CD14-positive monocyte (primary cell): ENCODE measurements at regions not wholly inside any gene's neighbourhood (a gene's known extent, or its start where the extent isn't known, plus 50 kb on each side); places are given as distances from the start of the nearest gene placed in this dataset.

Experiments used
- DNase-seq, 3 donors: peaks; one replicate each; pipeline ENCODE4 v3.0.0-alpha.2; 2011 to 2022
- H2AFZ ChIP-seq: 2 replicates; pipeline ENCODE4 v1.6.0; 2012; ENCODE audit warnings: mild to moderate bottlenecking, low read depth, low read length, inconsistent platforms; ENCODE audit not compliant: insufficient read depth, poor library complexity, severe bottlenecking
- H3K27ac ChIP-seq, 2 donors: 1 replicate in 1 of 2; 2 replicates in 1 of 2; pipeline ENCODE4 v1.5.1; 2012 to 2013; ENCODE audit warnings: low read length in 2 of 2, control low read depth in 1 of 2, inconsistent platforms in 1 of 2, low read depth in 1 of 2, mild to moderate bottlenecking in 1 of 2
- H3K27me3 ChIP-seq, 2 donors: one replicate each; pipeline versions ENCODE4 v1.6.0 to v1.6.1; 2011 to 2013; ENCODE audit warnings: low read length in 2 of 2; ENCODE audit not compliant: control insufficient read depth in 2 of 2, insufficient read depth in 2 of 2
- H3K36me3 ChIP-seq, 2 donors: replicated peaks in 1 of 2; 1 replicate in 1 of 2; 2 replicates in 1 of 2; pipeline versions ENCODE4 v1.5.1 to v1.6.1; 2012 to 2013; ENCODE audit warnings: low read length in 2 of 2, control low read depth in 1 of 2, inconsistent platforms in 1 of 2, mild to moderate bottlenecking in 1 of 2; ENCODE audit not compliant: insufficient read depth in 2 of 2, control insufficient read depth in 1 of 2
- H3K4me1 ChIP-seq, 2 donors: 1 replicate in 1 of 2; 2 replicates in 1 of 2; pipeline versions ENCODE4 v1.5.1 to v1.6.1; 2012 to 2013; ENCODE audit warnings: low read length in 2 of 2, control low read depth in 1 of 2, inconsistent platforms in 1 of 2, mild to moderate bottlenecking in 1 of 2, moderate library complexity in 1 of 2; ENCODE audit not compliant: insufficient read depth in 2 of 2, control insufficient read depth in 1 of 2
- H3K4me2 ChIP-seq: replicated peaks from 2 replicates; pipeline ENCODE3; 2012; ENCODE audit warnings: low read length, moderate library complexity, mild to moderate bottlenecking; ENCODE audit not compliant: poor library complexity, severe bottlenecking; ENCODE audit errors: extremely low read depth
- H3K4me3 ChIP-seq, 3 experiments: fragments of 200-600 bp in 1 of 3; sonication (generic) in 1 of 3; replicated peaks in 1 of 3; 1 replicate in 2 of 3; 2 replicates in 1 of 3; pipeline ENCODE4 v1.5.1; 2011 to 2013; ENCODE audit warnings: low read length in 3 of 3, mild to moderate bottlenecking in 3 of 3, control low read depth in 2 of 3, low read depth in 2 of 3, inconsistent platforms in 1 of 3, moderate library complexity in 1 of 3
- H3K79me2 ChIP-seq: 2 replicates; pipeline ENCODE4 v1.6.0; 2012; ENCODE audit warnings: mild to moderate bottlenecking, control low read depth, inconsistent platforms, low read length, moderate library complexity; ENCODE audit not compliant: insufficient read depth
- H3K9ac ChIP-seq: 2 replicates; pipeline ENCODE4 v1.6.0; 2017; ENCODE audit warnings: low read length, mild to moderate bottlenecking; ENCODE audit not compliant: insufficient read depth, poor library complexity, severe bottlenecking
- H3K9me3 ChIP-seq, 2 donors: replicated peaks in 1 of 2; 1 replicate in 1 of 2; 2 replicates in 1 of 2; pipeline versions ENCODE4 v1.5.1 to v1.6.1; 2012 to 2013; ENCODE audit warnings: low read length in 2 of 2, control low read depth in 1 of 2; ENCODE audit not compliant: control insufficient read depth in 1 of 2, insufficient read depth in 1 of 2
- H4K20me1 ChIP-seq: 2 replicates; pipeline ENCODE4 v1.6.0; 2012; ENCODE audit warnings: mild to moderate bottlenecking, low read length, control low read depth, moderate library complexity; ENCODE audit not compliant: insufficient read depth
- H3K27ac Mint-ChIP-seq, 7 donors: one replicate each; pipeline ENCODE4 v1.8.0; 2020; ENCODE audit warnings: mild to moderate bottlenecking in 7 of 7, mixed read lengths in 7 of 7, moderate library complexity in 6 of 7, inconsistent platforms in 2 of 7
- H3K27me3 Mint-ChIP-seq, 3 donors: one replicate each; pipeline ENCODE4 v1.8.0; 2021 to 2022; ENCODE audit warnings: low read depth in 3 of 3, mild to moderate bottlenecking in 3 of 3, mixed read lengths in 3 of 3, moderate library complexity in 3 of 3, inconsistent platforms in 1 of 3
- H3K36me3 Mint-ChIP-seq, 2 donors: one replicate each; pipeline ENCODE4 v1.8.0; 2020; ENCODE audit warnings: mixed read lengths in 2 of 2, inconsistent platforms in 1 of 2, mild to moderate bottlenecking in 1 of 2
- H3K4me1 Mint-ChIP-seq: one replicate; pipeline ENCODE4 v1.8.0; 2020; ENCODE audit warnings: mild to moderate bottlenecking, mixed read lengths
- H3K4me3 Mint-ChIP-seq, 2 donors: one replicate each; pipeline ENCODE4 v1.8.0; 2020; ENCODE audit warnings: mild to moderate bottlenecking in 2 of 2, mixed read lengths in 2 of 2, moderate library complexity in 1 of 2
- H3K9me3 Mint-ChIP-seq, 7 donors: one replicate each; pipeline ENCODE4 v1.8.0; 2020 to 2022; ENCODE audit warnings: mixed read lengths in 7 of 7, mild to moderate bottlenecking in 6 of 7, moderate library complexity in 6 of 7, inconsistent platforms in 2 of 7
- WGBS: methylation state at CpG from one replicate; pipeline ENCODE4 v1.1.5; 2013; ENCODE audit warnings: missing lambda C conversion rate; ENCODE audit not compliant: insufficient coverage; 5-methylcytosine and 5-hydroxymethylcytosine counted together
- intact Hi-C, 2 donors: fragments of 100-400 bp; cut with micrococcal nuclease; formaldehyde crosslinking; loops; one replicate each; pipeline versions ENCODE4 v1.15.0 to v1.15.1; 2023
- TF ChIP-seq, protein P1 (sequence below): fragments of 200-600 bp; IDR thresholded peaks from one replicate; pipeline ENCODE4 v1.8.0; 2022; ENCODE audit warnings: antibody characterized with exemption, mild to moderate bottlenecking

DNA sequence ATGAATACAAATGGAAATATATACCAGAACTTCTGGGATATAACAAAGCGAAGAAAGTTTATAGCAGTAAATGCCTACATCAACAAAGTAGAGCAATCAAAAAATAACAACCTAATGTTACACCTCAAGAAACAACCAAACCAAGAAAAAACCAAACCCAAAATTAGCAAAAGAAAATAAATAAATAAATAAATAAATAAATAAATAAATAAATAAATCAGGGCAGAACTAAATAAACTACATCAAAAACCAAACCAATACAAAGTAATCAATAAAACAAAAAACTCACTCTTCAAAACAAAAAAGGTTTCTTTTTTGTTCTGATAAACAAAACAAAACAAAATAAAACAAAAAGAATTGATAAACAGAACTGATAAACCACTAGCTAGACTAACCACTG lies 88.4 kb upstream of the SPIN4 start:
- Mint-ChIP-seq H3K27me3 (no peaks in the 10 kb centered on the region), H3K4me1 (no peaks in the 10 kb centered on the region), H3K36me3 (peaks cover 0 to 2% of the 10 kb centered on the region in 2 donors), H3K9me3 (peaks cover 3 to 12% (median 9%) of the 10 kb centered on the region in 7 donors), H3K27ac (no peak overlapping the region), H3K4me3 (no peak overlapping the region)
- H3K9me3 ChIP-seq, result peaks cover 0 to 5% of the 10 kb centered on the region in 2 donors
- H3K79me2 ChIP-seq, result no peaks in the 10 kb centered on the region
- no peaks in the 10 kb centered on the region for H3K36me3 ChIP-seq
- TF ChIP-seq, protein P1, sequence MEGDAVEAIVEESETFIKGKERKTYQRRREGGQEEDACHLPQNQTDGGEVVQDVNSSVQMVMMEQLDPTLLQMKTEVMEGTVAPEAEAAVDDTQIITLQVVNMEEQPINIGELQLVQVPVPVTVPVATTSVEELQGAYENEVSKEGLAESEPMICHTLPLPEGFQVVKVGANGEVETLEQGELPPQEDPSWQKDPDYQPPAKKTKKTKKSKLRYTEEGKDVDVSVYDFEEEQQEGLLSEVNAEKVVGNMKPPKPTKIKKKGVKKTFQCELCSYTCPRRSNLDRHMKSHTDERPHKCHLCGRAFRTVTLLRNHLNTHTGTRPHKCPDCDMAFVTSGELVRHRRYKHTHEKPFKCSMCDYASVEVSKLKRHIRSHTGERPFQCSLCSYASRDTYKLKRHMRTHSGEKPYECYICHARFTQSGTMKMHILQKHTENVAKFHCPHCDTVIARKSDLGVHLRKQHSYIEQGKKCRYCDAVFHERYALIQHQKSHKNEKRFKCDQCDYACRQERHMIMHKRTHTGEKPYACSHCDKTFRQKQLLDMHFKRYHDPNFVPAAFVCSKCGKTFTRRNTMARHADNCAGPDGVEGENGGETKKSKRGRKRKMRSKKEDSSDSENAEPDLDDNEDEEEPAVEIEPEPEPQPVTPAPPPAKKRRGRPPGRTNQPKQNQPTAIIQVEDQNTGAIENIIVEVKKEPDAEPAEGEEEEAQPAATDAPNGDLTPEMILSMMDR, result no peak
- H2AFZ ChIP-seq, result no peak overlapping the region
- no peaks in the 10 kb centered on the region for H3K27me3 ChIP-seq
- no peak overlapping the region for H3K9ac ChIP-seq
- intact Hi-C loops, result no loop called here
- H3K4me2 ChIP-seq, result no peak overlapping the region
- DNase-seq, result no peak
- no peaks in the 10 kb centered on the region for H3K4me1 ChIP-seq
- WGBS, result no CpG with 5 or more reads among the region's 1 CpG
- H4K20me1 ChIP-seq, result no peaks in the 10 kb centered on the region
- H3K27ac ChIP-seq, result no peak overlapping the region
- H3K4me3 ChIP-seq, result no peak overlapping the region

DNA sequence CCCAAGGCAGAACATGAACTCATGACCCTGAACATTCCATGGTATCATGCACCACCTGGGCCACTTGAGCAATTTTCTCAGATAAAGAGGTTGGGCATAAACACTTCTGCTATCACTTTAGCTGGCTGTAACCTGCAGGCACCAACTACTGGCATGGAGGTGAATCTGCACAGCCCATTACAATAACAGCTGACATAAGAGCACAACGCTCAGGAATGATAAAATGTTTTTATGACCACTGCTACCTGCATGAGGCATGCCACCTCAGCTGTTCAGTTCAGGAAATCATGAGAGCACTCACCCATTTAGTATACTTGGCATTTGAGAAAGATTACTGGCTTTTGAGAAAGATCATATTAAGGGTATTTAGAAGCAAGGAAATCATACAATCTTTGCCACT lies 85.7 kb upstream of the SPIN4 start:
- Histone ChIP-seq H3K9me3 (peaks cover 0 to 24% of the 10 kb centered on the region in 2 donors), H3K36me3 (no peaks in the 10 kb centered on the region), H2AFZ (no peak overlapping the region), H3K4me3 (no peak overlapping the region), H3K27ac (no peak overlapping the region), H4K20me1 (no peaks in the 10 kb centered on the region), H3K9ac (no peak overlapping the region), H3K79me2 (no peaks in the 10 kb centered on the region), H3K4me2 (no peak overlapping the region), H3K27me3 (no peaks in the 10 kb centered on the region), H3K4me1 (no peaks in the 10 kb centered on the region)
- Mint-ChIP-seq H3K27ac (no peak overlapping the region), H3K9me3 (peaks cover 7 to 24% (median 12%) of the 10 kb centered on the region in 7 donors), H3K4me1 (no peaks in the 10 kb centered on the region), H3K27me3 (peaks cover 0 to 1% (median 0%) of the 10 kb centered on the region in 3 donors), H3K36me3 (peaks cover 0 to 4% of the 10 kb centered on the region in 2 donors), H3K4me3 (no peak overlapping the region)
- no CpG with 5 or more reads among the region's 1 CpG for WGBS
- intact Hi-C loops, result no loop called here
- TF ChIP-seq, protein P1, result no peak
- no peak for DNase-seq
